Endothelial cell of umbilical vein (primary cell): ENCODE measurements at regions not wholly inside any gene's neighbourhood (a gene's known extent, or its start where the extent isn't known, plus 50 kb on each side); places are given as distances from the start of the nearest gene placed in this dataset.

Experiments
- BruUV-seq: library from RNA; stranded (reverse); fragments of 400-500 nt; replicated peaks from 2 replicates; lab custom pipeline; 2021; lab: Mats Ljungman, UMichigan
- CTCF ChIA-PET: fragments of 300-600, 350-600 bp; sonication (Branson Sonifier 250); formaldehyde crosslinking; loops from one replicate; lab custom pipeline; 2021; ENCODE audit warnings: antibody characterized with exemption, inconsistent platforms; lab: Charles Lee
- POLR2A ChIA-PET: fragments of 300-600, 350-600 bp; sonication (Branson Sonifier 250); formaldehyde crosslinking; loops from one replicate; lab custom pipeline; 2021; ENCODE audit warnings: antibody characterized with exemption, inconsistent platforms; lab: Charles Lee
- DNase-seq: peaks from one replicate; pipeline ENCODE4 v3.0.0-alpha.2; 2011; ENCODE audit warnings: low read depth, low spot score
- FAIRE-seq: peaks from 2 replicates; lab custom pipeline; 2011; peaks lifted over from hg19 to GRCh38; lab: Jason Lieb, UNC
- H2AFZ ChIP-seq: 2 replicates; pipeline ENCODE4 v1.6.0; 2012; ENCODE audit warnings: low read depth, low read length, control low read depth, inconsistent platforms
- H3K27ac ChIP-seq: 2 replicates; pipeline ENCODE4 v1.5.1; 2011; ENCODE audit warnings: low read depth, mild to moderate bottlenecking, control low read depth, low read length, moderate library complexity; ENCODE audit not compliant: insufficient read depth
- H3K27me3 ChIP-seq, 2 experiments: 2 replicates each; pipeline versions ENCODE4 v1.6.0 to v1.6.1; 2011; ENCODE audit warnings: low read length in 2 of 2, mixed read lengths in 1 of 2; ENCODE audit not compliant: control insufficient read depth in 2 of 2, insufficient read depth in 2 of 2
- H3K36me3 ChIP-seq, 2 experiments: 2 replicates in 1 of 2; 3 replicates in 1 of 2; pipeline ENCODE4 v1.5.1; 2011; ENCODE audit warnings: low read length in 2 of 2, mild to moderate bottlenecking in 1 of 2, moderate library complexity in 1 of 2; ENCODE audit not compliant: control insufficient read depth in 2 of 2, insufficient read depth in 2 of 2; ENCODE audit errors: extremely low read depth in 1 of 2
- H3K4me1 ChIP-seq: 3 replicates; pipeline ENCODE4 v1.5.1; 2011; ENCODE audit warnings: mild to moderate bottlenecking, low read length; ENCODE audit not compliant: control insufficient read depth, insufficient read depth; ENCODE audit errors: extremely low read depth
- H3K4me2 ChIP-seq: 2 replicates; pipeline ENCODE4 v1.6.1; 2011; ENCODE audit warnings: low read length, control low read depth, mixed read lengths; ENCODE audit not compliant: insufficient read depth
- H3K4me3 ChIP-seq, 3 experiments: fragments of 200-600 bp in 1 of 3; sonication (generic), shearing (Covaris generic) in 1 of 3; replicated peaks in 1 of 3; 2 replicates each; pipeline ENCODE4 v1.5.1; 2011 to 2016; ENCODE audit warnings: control low read depth in 3 of 3, low read length in 3 of 3, mild to moderate bottlenecking in 2 of 3, inconsistent platforms in 1 of 3, low read depth in 1 of 3, moderate library complexity in 1 of 3; ENCODE audit not compliant: insufficient read depth in 1 of 3
- H3K79me2 ChIP-seq: 2 replicates; pipeline ENCODE4 v1.6.0; 2012; ENCODE audit warnings: low read length, inconsistent platforms; ENCODE audit not compliant: control insufficient read depth, insufficient read depth
- H3K9ac ChIP-seq: replicated peaks from 2 replicates; pipeline ENCODE3; 2011; ENCODE audit warnings: low read length, control low read depth; ENCODE audit not compliant: insufficient read depth; ENCODE audit errors: extremely low read depth
- H3K9me1 ChIP-seq: replicated peaks from 3 replicates; pipeline ENCODE4 v1.6.0; 2011; ENCODE audit warnings: mild to moderate bottlenecking, low read length; ENCODE audit not compliant: control insufficient read depth, insufficient read depth; ENCODE audit errors: extremely low read depth
- H3K9me3 ChIP-seq: replicated peaks from 2 replicates; pipeline ENCODE4 v1.5.1; 2012; ENCODE audit warnings: low read length, inconsistent platforms; ENCODE audit not compliant: control insufficient read depth, insufficient read depth
- H4K20me1 ChIP-seq: replicated peaks from 2 replicates; pipeline ENCODE3; 2011; ENCODE audit warnings: mild to moderate bottlenecking, low read length; ENCODE audit not compliant: control insufficient read depth, insufficient read depth; ENCODE audit errors: extremely low read depth
- CTCF ChIP-seq, 2 donors: IDR thresholded peaks; 1 replicate in 1 of 2; 2 replicates in 1 of 2; pipeline ENCODE4 v1.5.1; 2011; ENCODE audit warnings: low read length in 2 of 2, mild to moderate bottlenecking in 2 of 2, moderate library complexity in 2 of 2, control low read depth in 1 of 2, inconsistent platforms in 1 of 2, low read depth in 1 of 2; ENCODE audit not compliant: insufficient read depth in 1 of 2; ENCODE audit errors: extremely low read depth in 1 of 2
- EZH2 ChIP-seq: IDR thresholded peaks from 2 replicates; pipeline ENCODE4 v1.6.1; 2012; ENCODE audit warnings: borderline replicate concordance, low read depth, mild to moderate bottlenecking, moderate library complexity, low read length, inconsistent platforms; ENCODE audit not compliant: severe bottlenecking
- FOS ChIP-seq: IDR thresholded peaks from 2 replicates; pipeline ENCODE4 v1.6.1; 2011; ENCODE audit warnings: mild to moderate bottlenecking, low read length, moderate library complexity, borderline replicate concordance; ENCODE audit not compliant: insufficient read depth
- GATA2 ChIP-seq: IDR thresholded peaks from 2 replicates; pipeline ENCODE4 v1.7.0; 2011; ENCODE audit warnings: low read depth, mild to moderate bottlenecking, moderate library complexity, mixed read lengths, low read length; ENCODE audit not compliant: insufficient read length, insufficient read depth
- JUN ChIP-seq: IDR thresholded peaks from 2 replicates; pipeline ENCODE4 v1.6.1; 2011; ENCODE audit warnings: borderline replicate concordance, low read depth; ENCODE audit not compliant: insufficient read length, insufficient read depth
- MAX ChIP-seq: IDR thresholded peaks from 2 replicates; pipeline ENCODE4 v1.6.1; 2011; ENCODE audit not compliant: insufficient read depth, insufficient read length
- MYC ChIP-seq: IDR thresholded peaks from one replicate; pipeline ENCODE4 v1.6.1; 2011; ENCODE audit warnings: mild to moderate bottlenecking, low read depth, low read length
- POLR2A ChIP-seq: IDR thresholded peaks from 2 replicates; pipeline ENCODE4 v1.6.1; 2012; ENCODE audit warnings: low read depth, mild to moderate bottlenecking, control low read depth, low read length
- POLR2AphosphoS5 ChIP-seq: IDR thresholded peaks from 2 replicates; pipeline ENCODE4 v1.6.1; 2012; ENCODE audit warnings: low read depth, mild to moderate bottlenecking, control low read depth, low read length, moderate library complexity; ENCODE audit not compliant: insufficient read depth
- dilution Hi-C: fragments of 300-500 bp; cut with MboI; formaldehyde crosslinking; loops from one replicate; pipeline ENCODE4 v1.15.0; 2019; ENCODE audit warnings: low sequenced_read_pairs; ENCODE audit not compliant: extremely low pct_ligation_motif_present
- intact Hi-C: fragments of 100-400 bp; cut with micrococcal nuclease; formaldehyde crosslinking; loops from one replicate; pipeline ENCODE4 v1.10.0; 2022

- no peak overlapping the region for H3K27ac ChIP-seq
- CTCF ChIA-PET = no interaction called here
- no peak for FAIRE-seq
- H3K9me3 ChIP-seq = no peaks in the 10 kb centered on the region
- H3K79me2 ChIP-seq = no peaks in the 10 kb centered on the region
- no peaks in the 10 kb centered on the region for H3K36me3 ChIP-seq
- no peak overlapping the region for H3K4me2 ChIP-seq
- no peaks in the 10 kb centered on the region for H3K4me1 ChIP-seq
- no peak overlapping the region for H2AFZ ChIP-seq
- H3K4me3 ChIP-seq = no peak overlapping the region
- H4K20me1 ChIP-seq = no peaks in the 10 kb centered on the region
- H3K27me3 ChIP-seq = no peaks in the 10 kb centered on the region
- BruUV-seq = no TSS peak
- H3K9ac ChIP-seq = no peak overlapping the region
- dilution Hi-C loops (no loop called here), intact Hi-C loops (no loop called here)
- H3K9me1 ChIP-seq = no peaks in the 10 kb centered on the region
- POLR2A ChIA-PET = no interaction called here
- TF ChIP-seq FOS (no peak), POLR2AphosphoS5 (no peak), MYC (no peak), POLR2A (no peak), CTCF (IDR thresholded peaks at IDR 0.05; ENCODE audit: extremely low read depth in 1 of 2, insufficient read depth in 1 of 2, low read depth in 1 of 2, low read length in 2 of 2) (no peak), GATA2 (no peak), MAX (no peak), EZH2 (no peak), JUN (no peak)
- no peak for DNase-seq
Observed at GRCh38 chr6:91043751-91044150, 456.9 kb upstream of the MAP3K7 start.
